ENCODE measurements at regions not wholly inside any gene's neighbourhood (a gene's known extent, or its start where the extent isn't known, plus 50 kb on each side); places are given as distances from the start of the nearest gene placed in this dataset.

DNA sequence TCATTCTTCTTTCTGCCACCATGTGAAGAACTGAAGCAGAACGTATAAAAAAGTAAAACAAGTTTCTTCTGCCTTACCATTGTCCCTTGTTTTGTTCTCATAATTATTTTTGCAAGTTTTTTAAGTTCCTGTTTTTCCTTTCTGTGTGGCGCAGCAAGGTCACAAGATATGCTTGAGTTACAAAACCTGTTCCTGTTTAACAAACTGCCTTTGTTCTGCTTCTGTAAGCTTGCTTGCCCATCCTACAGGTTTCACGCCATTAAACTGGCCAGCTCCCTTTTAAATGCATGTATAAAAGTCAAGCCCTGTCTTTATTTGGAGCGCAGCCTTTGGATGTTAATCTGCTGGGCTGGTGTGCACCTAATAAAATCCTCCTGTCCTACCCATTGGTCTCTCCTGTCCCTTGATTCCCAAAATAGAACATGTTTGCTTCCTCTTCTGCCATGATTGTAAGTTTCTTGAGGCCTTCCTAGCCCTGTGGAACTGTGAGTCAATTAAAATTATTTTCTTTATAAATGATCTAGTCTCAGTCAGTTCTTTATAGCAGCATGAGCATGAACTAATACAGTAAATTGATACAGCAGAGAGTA is 1115.4 kb downstream of the SLITRK1 start:
- no peak for DNase-seq

DNA sequence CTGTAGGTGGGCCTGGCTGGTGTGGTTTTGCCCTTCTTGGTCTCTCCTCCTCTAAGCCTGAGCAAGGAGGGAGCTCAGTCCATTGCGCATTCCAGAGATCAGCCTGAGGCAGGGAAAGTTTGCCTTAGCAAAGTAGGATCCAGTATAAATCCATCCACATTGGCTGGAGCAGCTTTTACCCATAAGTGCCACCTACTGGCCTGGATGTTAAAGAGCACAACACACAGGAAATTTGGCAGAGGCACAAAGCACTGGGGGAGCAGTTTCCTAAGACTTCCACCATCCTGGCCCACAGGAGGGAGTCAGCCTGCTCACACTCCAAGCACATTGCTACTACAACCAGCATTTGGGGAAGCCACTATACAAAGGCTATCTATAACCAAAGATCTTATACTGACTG is 1124.2 kb downstream of the SLITRK1 start:
- no peak for DNase-seq

DNA sequence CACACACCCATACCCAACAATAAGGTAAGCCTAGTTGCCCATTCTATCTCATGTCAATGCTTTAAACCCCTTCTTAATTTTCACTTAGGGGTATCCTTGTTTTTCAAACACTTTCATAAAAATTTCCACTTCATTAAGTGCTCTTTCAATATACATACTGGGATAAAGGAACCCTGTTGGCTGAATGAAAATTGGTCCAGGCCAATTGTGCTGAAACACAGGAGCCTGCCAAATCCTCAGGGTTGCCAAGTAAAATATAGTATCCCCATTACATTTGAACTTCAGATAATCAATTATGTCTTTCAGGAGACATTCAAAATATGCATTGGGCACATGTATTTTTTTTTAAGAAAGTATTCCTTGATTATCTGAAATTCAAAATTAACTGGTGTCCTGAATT is 1131.1 kb downstream of the SLITRK1 start:
- no peak for DNase-seq

DNA sequence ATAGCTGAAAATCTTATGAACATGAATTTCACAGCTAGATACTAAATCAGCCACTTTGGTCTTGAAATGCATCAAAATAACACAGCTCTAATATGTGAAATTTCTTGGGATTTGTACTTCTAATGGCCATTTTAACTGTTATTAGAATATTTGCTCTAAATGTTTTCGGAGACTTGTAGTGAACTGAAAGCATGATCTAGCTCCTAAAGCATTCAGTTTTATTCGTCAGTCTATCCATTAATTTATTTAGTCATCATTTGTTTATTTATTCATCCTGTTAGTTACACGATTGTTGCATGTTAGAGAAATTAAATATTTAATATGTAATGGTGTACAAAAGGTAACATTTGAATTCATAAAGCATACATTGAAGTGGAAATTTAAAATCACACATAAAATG is 1132.7 kb downstream of the SLITRK1 start:
- DNase-seq = no peak

DNA sequence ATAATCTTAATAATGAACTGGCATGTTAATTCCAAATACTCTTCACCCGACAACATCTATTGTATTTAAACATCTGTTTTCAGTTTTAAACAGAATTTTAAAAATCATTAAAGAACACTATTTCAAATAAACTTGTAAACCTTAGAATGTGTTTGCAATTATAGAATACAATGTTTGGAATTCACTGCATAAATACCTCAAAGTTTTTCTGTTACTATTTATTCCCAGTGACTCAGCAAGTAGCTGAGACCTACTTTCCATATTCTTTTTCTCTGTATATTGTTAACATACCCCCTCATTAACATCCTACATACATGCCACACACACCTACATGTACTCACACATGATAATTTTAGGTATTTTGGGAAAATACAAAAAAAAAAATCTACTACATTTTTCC is 1134.3 kb downstream of the SLITRK1 start:
- DNase-seq = no peak

DNA sequence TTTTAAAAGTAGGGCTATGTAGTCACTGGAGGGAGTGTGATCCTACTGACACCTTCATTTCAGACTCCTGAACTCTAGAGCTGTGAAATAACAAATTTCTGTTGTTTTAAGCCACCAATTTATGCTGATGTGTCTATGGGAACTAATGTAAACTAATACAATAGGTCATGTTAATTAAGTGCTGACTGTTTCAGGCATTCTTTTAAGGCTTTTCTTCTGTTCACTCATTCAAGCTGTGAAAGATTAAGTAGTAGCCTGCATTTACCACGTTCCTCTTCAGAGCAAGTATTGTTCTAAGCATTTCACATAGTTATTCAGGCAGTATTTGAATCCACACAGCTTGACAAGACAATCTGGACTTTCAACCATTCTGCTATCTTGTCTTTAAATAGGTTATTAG is 1135.0 kb downstream of the SLITRK1 start:
- DNase-seq = no peak

DNA sequence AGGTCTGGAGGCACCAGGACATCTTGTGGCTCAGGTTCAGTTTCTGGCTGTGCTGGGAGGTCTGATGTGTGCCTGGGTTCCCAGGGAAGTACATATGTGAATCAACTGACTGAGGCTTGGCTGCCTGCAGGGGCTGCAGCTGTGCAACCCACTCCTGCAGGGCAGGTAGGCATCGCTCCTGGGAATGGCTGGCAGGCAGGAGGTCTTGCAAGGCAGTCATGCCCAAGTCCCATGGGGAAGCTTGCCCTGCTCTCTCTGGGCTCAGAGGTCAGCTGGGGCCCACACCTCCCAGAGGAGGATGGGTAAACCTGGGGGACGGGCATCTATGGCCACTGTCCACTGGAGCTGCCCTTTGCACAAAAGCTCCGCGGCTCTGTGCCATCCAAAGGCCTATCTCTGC is 1141.8 kb downstream of the SLITRK1 start:
- DNase-seq = no peak

DNA sequence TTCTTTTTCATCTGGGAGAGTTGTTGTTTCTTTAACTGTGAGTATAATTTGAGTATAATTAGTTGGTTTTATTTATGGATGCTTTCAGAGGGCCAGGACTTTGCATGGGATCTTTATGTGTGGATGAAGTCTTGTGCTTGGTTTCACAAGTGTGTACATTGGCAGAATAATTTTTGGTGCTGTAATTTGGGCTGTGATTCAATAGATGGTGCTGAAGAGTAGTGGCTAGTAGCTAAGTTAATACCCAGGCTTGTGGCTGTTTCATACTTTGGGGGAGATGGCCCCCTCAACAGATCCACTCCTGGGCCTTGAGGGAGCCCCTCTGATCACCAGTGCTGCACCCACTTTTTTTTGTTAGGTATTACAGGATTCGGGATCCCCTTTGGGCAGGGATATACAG is 1142.4 kb downstream of the SLITRK1 start:
- DNase-seq = no peak

DNA sequence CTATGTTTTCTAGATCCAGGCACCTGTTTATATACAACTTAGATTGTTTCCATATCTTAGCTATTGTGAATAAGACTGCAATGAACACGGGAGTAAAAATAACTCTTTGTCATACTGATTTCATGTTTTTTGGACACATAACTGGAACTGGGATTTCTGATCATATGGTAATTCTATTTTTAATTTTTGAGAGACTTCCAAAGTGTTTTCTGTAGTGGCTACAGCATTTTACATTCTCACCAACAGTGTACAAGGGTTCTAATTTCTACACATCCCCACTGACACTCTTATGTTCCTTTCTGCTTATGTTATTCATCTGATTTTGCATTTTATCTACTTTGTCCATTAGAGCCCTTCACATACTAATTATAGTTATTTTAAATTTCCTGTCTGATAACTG is 1152.9 kb downstream of the SLITRK1 start:
- no peak for DNase-seq

DNA sequence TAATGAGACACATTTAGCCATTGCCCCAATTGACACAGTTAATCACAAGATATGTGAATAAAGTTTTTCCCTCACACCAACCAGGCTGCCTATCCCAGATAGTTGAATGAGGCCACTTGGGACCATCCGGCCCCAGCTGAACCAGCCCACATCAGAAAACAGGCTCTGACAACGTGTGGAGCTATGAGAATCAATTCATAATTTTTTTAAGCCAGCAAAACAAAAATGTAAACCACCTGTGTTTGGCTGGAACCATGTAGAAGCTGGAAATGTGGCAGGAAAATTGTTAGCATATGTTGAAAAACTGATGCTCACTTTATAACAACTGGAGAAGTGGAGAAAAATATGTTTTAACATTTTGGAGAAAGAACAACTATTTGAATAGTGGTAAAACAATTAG is 1161.3 kb downstream of the SLITRK1 start:
- no peak for DNase-seq

DNA sequence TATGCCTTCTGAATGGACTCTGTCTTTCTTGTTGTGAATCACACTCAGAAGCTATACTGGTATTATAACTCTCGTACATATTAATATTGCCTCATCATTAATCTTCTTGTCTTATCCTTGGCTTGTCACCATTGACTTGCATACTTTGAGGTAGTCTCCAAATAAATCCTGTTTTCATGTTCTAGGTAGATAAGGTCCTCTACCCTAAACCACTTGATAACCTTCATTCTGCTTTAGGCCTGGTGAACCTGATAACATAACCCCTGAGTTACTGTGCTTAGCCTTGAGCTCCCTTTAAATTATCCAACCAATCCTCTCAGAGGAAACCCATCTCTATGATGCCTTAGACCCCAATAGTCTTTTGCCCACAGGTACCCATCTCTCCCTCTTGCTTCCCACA is 1162.3 kb downstream of the SLITRK1 start:
- no peak for DNase-seq

DNA sequence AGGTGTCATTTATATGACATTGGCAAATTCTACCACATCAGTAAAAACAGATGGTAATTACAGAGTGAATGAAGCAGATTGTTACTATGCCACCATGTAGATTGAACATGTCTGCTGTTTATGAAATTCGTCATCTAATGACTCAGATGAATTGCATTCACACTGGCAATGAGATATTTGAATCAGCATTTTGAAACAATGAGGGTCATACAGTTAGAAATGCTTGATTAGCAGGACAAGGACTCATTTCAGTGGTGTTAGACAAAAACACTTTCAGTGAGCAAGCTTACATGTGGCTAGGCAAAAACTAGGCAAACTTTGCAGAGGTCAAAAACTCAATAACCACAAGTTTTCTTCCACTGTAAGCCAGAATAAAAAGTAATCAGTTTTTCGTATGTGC is 1165.0 kb downstream of the SLITRK1 start:
- no peak for DNase-seq

DNA sequence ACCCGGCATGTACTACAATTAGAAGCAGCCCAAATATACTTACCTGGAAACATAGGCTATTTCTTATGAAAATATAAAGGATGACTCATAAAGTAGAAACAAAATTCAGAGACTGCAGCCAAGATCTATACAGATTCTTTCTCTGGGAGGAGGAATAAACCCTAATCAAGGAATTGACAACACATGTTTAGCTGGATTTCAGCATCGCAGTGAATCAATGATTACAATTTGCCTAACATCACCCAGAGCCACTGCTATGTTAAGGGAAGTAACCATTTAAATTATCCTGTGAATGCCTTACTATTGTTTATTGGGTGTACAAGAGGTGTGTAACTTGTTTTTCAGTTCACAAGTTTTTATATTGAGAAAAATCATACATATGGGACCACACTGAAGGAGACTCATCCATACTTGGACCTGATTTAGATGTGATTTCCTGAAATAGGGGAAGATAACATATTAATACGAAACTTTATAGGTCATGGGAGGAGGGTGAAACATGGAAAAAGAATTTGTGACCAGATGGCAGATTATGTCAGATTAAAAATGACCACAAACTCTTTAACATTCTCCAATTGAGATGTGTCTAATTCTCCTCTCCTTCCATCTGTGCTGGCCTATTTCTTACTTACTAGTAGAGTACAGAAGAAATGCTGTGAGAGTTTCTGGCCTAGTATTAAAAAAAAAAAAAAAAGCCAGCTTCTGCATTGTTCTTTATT is 1168.4 kb downstream of the SLITRK1 start:
- DNase-seq = no peak

DNA sequence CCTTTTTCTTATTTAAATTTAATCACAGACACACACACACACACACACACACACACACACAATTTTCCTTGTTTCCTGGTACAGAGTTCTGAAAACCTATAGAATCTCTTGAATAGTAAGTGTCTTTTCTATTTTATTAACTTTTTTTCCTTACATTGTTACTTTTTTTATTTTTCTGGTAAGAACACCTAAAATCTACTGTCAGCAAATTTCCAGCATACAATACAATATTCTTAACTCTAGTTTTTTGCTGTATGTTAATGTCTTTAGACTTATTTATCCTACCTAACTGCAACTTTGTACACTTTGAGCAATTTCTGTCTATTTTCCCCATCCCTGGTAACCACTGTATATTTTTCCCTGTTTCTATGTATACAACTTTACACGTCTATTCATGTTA is 1179.8 kb downstream of the SLITRK1 start:
- DNase-seq = no peak

DNA sequence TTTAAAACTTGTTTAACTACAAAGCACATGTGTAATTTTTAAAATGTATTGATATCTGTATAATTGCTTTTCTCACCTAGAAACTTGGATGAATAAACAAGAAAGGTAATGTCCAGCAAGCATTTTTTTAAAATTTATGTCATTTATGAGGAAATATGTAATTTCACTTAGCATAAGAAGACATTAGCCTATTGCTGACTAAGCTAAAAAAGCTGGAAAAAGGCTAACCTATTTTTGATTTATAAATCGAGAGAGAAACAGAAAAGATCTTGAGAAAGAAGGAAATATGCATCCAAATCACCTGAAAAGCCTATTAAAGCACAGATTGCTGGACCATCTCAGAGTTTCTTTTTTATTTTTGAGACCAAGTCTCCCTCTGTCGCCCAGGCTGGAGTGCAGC is 1181.3 kb downstream of the SLITRK1 start:
- DNase-seq = no peak

DNA sequence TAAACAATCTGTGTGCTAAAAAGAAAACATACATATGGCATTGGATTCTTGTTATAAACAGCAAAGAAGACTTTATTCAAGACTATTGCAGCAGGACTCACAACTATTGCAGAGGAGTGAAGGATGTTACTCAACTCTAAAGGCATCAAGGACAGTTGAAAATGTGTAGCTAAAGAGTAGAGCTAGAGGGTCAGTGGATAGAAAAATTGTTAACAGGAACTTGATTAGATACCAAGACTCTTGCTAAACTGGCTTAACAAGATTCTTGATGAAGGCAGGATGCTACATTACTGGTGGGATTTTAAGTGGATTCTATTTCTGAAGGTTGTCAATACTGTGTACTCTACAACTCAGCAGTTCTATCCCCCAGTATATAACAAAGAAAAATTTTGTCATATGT is 1183.3 kb downstream of the SLITRK1 start:
- DNase-seq = no peak

DNA sequence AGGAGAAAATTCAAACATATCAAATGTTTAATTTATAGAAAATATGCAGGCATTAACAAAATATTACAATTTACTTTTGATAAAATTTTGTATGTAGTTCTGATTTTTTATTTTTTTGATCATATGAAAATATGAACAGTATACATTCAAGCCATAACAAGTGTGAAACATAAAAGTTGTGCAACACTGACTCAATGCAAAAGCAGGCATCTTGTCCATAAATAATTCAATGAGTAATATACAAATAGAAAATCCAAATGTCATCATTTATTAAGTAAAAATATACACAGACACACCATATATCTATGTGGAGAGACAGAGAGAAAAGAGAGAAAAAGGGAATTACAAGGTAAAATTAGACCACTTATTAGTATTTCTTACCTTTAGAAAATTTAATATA is 1183.9 kb downstream of the SLITRK1 start:
- no peak for DNase-seq

DNA sequence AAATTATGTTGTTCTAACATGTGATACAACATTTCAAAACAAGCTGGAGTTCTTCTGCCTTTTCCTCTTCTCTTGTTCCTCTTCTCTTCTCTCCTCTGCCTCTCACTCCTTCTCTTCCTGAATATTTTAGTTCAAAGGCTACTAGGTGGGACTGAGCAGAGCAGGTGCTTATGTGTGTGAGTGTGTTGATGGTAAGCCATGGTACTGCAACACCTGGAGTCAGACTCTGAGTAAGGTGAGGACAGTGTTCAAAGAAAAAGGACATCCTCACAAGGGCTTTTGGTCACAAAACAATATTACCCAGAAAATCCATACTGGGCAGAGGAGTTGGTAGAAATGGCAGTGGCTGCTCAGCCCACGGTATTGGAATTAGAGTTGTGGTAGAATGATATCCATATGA is 1188.7 kb downstream of the SLITRK1 start:
- DNase-seq = no peak

DNA sequence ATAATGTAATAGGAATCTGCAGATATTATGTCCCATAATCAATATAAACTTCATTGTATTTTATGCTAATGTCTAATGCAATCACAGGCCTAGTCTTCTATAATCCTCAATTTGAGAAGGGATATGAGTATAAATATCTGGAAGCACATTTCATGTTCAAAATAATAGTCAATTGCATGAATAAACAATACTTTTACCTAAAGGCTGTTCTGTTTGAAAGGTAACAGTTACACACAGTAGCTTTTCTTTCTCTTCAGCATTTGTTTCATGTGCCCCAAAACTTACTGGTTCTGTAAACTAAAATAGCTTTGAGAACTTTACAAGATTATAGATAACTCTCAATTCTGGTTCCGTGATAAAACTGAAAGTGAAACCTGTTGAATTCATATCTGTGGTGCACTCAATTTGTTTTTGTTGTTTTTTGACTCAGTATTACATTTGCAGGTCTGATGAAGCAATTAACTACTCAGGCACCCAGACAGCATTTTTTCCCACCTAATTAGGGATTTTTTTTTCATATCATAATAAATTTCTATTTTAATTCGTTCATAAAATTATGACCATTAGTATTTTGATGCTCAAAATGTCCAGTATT is 1193.8 kb downstream of the SLITRK1 start:
- no peak for DNase-seq

DNA sequence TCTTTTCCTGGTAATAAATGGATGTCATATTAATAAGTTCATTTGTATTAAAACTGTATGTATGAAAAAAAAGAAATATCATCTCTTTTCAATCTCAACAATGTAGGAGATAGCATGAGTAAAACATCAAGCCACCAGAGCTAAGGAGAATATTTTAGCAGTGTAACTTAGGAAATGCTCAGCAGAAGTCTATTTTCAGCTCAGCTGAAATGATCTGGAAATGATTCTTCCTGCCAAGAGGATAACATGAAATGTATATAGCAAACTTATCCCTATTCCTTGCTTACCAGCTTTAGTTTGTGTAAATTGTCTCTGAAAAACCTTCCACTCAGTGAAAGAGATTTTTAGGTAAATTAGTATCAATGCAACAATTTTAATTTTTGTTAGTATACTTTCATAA is 1194.4 kb downstream of the SLITRK1 start:
- no peak for DNase-seq

DNA sequence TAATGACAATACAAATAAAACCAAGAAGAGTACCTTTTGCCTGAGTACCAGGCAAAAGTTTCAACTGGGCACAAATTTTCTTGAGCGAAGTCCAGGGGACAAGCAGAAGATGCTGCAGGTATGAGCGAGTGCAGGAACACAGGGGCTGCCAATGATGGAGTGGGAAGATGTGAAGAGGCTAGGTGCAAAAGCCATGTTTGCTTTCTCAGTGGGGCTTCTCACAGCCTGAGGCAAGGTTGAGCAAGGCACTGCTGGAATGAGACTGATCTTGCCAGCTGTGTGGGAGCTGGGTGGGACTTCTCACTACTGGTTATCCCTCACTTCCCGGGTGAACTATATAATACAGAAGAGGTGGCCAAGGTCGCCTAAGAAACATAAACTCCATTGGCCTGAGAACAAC is 1200.7 kb downstream of the SLITRK1 start:
- DNase-seq = no peak

DNA sequence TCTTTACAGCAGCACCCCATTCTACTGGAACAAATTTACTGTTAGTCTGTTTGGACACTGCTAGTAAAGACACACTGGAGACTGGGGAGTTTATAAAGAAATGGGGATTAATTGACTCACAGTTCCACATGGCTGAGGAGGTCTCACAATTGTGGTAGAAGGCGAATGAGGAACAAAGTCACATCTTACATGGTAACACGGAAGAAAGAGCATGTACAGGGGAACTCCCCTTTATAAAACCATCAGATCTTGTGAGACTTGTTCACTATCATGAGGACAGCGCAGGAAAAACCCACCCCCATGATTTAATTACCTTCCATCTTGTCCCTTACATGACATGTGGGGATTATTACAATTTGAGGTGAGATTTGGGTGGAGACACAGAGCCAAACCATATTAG is 1204.2 kb downstream of the SLITRK1 start:
- DNase-seq = no peak

DNA sequence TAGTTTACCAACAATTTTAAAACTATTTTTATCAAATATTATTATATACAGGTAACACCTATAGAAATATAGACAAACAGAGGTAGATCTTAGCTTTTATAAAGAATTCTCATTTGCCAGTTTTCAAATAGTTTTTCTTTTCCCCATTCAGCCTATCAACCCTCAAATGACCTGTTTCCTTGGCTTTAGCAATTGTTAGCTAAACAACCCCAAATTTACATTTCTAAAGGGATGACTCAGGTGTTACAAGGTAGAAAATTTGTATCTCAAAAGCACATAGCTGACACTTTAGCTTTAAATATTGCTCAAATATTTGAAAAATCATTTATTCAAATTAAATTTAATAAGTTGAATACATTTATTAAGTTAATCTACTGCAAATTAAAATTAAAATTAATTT is 1207.2 kb downstream of the SLITRK1 start:
- DNase-seq = no peak

DNA sequence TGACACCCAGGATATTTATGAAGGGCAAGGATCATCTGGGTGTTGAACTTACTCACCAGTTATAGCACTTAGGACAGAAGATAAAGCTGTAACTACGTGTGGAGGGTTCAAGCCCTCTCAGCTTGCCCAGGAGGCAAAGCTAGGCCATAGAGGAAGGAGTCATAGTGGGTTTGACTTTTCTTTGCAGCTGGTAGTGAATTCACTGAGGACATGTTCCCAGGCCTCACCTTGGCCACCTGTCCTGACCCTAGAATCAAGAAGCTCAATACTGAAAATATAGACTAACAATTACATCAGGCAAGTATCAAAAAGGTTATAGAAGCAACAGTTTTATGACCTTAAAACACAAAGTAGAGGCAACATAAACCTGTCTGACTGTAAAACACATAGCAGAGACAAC is 1207.7 kb downstream of the SLITRK1 start:
- no peak for DNase-seq

DNA sequence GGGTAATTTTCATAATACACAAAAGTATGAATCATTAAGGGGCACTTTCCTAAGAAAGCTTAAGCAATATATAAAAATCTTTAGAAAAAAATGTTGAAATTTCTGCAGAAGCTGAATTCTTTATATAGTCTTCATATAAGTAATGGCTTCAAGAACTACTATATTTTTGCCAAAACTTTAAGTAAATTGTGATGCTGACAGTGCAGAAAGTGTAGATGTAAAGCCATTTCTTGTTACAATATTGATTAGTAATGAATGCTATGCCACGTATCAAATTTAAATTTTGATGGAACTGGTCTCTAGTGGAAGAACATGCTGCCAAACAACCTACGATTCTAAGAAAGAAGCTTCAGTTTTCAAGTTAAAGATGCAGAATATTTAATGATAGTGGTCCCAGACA is 1210.0 kb downstream of the SLITRK1 start:
- DNase-seq = no peak
